GM12873 (cell line): ENCODE measurements at regions not wholly inside any gene's neighbourhood (a gene's known extent, or its start where the extent isn't known, plus 50 kb on each side); places are given as distances from the start of the nearest gene placed in this dataset.
A peak's percentile ranks its signal among the peaks of the same experiment; 100 is the strongest.

Experiments
- TF ChIP-seq, protein P1 (sequence below): IDR thresholded peaks from 2 replicates; pipeline ENCODE4 v1.5.1; 2012; ENCODE audit warnings: low read depth, mild to moderate bottlenecking, moderate library complexity, low read length, control low read depth; ENCODE audit not compliant: insufficient read depth; ENCODE audit errors: missing control alignments

GRCh38 chr4:112847045-112847444, 202.4 kb upstream of the ANK2 start:
- TF ChIP-seq, protein P1, sequence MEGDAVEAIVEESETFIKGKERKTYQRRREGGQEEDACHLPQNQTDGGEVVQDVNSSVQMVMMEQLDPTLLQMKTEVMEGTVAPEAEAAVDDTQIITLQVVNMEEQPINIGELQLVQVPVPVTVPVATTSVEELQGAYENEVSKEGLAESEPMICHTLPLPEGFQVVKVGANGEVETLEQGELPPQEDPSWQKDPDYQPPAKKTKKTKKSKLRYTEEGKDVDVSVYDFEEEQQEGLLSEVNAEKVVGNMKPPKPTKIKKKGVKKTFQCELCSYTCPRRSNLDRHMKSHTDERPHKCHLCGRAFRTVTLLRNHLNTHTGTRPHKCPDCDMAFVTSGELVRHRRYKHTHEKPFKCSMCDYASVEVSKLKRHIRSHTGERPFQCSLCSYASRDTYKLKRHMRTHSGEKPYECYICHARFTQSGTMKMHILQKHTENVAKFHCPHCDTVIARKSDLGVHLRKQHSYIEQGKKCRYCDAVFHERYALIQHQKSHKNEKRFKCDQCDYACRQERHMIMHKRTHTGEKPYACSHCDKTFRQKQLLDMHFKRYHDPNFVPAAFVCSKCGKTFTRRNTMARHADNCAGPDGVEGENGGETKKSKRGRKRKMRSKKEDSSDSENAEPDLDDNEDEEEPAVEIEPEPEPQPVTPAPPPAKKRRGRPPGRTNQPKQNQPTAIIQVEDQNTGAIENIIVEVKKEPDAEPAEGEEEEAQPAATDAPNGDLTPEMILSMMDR, result no peak

- TF ChIP-seq, protein P1, result no peak
Observed at GRCh38 chr4:112847781-112848180, 201.7 kb upstream of the ANK2 start.

DNA sequence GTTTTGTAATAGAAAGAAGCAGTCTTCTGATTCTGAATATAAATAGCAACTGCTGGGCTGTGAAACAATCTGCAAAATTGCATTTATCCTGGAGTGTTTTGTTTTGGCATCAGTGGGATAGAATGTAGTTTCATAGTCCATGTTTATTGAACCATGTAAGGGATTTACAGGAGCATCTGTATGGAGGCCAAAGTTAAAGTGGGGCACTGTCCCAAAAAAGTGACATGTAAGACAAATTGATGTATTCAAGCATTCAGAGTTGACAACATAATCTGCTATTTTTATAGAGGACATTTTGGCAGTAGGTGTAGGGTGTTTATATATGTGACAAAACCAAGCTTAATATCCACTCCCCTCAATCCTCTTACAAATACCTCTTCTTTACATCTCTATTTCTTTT, 200.5 kb upstream of the ANK2 start:
- TF ChIP-seq, protein P1, result no peak

DNA sequence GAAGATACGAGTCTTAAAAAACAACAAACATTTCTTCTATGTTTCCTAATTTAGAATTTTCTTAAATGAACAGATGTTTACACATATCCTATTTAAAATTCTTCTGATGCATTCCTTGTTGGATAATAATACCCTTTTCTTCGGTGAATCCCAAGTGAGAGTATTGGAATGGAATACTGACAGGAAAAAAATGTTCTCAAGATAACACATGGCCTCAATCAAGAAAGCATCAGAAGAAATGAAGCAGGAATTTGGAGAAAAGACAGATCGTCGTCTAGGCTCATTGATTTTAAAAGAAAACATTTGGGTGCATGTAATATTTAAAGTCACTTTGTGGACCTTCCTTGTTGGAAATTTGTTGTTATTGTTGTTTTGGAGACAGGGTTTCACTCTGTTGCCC, 196.9 kb upstream of the ANK2 start:
- TF ChIP-seq, protein P1, result no peak

DNA sequence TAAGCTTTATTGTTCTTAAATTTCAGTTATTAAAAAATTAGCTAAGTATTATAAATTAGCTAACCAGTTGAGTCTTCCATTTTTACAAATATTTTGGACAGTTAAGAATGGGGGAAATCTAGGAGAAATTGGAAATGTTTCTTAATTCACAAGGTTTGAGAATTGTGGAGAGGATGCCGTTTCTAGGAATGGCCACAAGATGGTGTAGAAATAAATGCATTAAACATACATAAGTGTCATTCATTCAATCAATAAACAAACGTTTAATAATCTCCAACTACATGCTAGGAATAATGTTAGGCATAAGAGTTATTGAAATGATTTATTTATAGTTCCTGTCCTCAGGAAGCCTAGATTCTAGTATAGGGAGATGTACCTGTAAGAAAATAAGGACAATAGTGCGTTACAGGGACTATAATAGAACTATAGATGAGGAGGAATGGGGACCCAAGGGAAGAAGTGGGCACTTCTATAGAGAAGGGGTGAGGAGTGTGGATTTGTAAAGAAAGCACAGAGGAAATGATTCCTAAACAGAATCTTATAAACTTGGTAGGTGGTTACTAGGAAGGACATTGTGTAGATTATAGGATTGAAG, 195.7 kb upstream of the ANK2 start:
- TF ChIP-seq, protein P1, result peak; percentile 29

- TF ChIP-seq, protein P1, result no peak
Observed at GRCh38 chr4:112854420-112854819, 195.0 kb upstream of the ANK2 start.

- TF ChIP-seq, protein P1, result no peak
Observed at GRCh38 chr4:112855058-112855457, 194.4 kb upstream of the ANK2 start.
